Breast epithelium (tissue), 3 donors: ENCODE measurements at regions not wholly inside any gene's neighbourhood (a gene's known extent, or its start where the extent isn't known, plus 50 kb on each side); places are given as distances from the start of the nearest gene placed in this dataset.

Source experiments
- POLR2A ChIP-seq: fragments of 450-650 bp; IDR thresholded peaks from one replicate; pipeline ENCODE4 v1.6.1; 2016; ENCODE audit warnings: antibody characterized with exemption, mild to moderate bottlenecking, moderate library complexity
- POLR2AphosphoS5 ChIP-seq, 3 donors: sonication (generic); formaldehyde crosslinking; IDR thresholded peaks; one replicate each; pipeline ENCODE4 v1.6.1; 2017; ENCODE audit warnings: antibody characterized with exemption in 3 of 3
- TF ChIP-seq, protein P1 (sequence below), 3 donors: fragments of 450-650 bp; IDR thresholded peaks; one replicate each; pipeline ENCODE4 v1.5.1; 2016 to 2017; ENCODE audit warnings: antibody characterized with exemption in 3 of 3, mild to moderate bottlenecking in 3 of 3, moderate library complexity in 3 of 3

DNA sequence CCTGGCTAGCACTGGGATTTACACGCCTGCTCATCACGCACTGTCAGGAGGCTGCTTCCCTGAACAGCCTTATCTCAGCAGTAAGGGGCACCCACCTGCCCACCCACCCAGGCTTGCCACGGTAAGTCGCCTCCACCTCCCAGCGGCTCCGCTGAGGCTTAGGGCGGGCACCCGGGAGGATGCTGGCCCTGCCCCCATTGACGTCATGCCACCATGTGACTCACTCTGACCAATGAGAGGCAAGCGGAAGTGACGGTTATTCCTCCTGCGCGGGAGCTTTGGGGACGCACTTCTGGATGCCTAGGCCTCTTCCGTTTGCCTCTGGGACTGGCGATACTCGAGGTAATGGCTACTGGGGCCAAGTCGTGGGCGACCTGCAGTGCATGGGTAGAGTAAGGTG lies 256.8 kb downstream of the QKI start:
- TF ChIP-seq, protein P1, sequence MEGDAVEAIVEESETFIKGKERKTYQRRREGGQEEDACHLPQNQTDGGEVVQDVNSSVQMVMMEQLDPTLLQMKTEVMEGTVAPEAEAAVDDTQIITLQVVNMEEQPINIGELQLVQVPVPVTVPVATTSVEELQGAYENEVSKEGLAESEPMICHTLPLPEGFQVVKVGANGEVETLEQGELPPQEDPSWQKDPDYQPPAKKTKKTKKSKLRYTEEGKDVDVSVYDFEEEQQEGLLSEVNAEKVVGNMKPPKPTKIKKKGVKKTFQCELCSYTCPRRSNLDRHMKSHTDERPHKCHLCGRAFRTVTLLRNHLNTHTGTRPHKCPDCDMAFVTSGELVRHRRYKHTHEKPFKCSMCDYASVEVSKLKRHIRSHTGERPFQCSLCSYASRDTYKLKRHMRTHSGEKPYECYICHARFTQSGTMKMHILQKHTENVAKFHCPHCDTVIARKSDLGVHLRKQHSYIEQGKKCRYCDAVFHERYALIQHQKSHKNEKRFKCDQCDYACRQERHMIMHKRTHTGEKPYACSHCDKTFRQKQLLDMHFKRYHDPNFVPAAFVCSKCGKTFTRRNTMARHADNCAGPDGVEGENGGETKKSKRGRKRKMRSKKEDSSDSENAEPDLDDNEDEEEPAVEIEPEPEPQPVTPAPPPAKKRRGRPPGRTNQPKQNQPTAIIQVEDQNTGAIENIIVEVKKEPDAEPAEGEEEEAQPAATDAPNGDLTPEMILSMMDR (IDR thresholded peaks at IDR 0.05) = no peak
- TF ChIP-seq POLR2AphosphoS5 (IDR thresholded peaks at IDR 0.05) (no peak), POLR2A (no peak)
